PC-9 (cell line): ENCODE measurements at regions not wholly inside any gene's neighbourhood (a gene's known extent, or its start where the extent isn't known, plus 50 kb on each side); places are given as distances from the start of the nearest gene placed in this dataset.

Source experiments
- EZH2 ChIP-seq: fragments of 200-600 bp; sonication (generic); IDR thresholded peaks from 2 replicates; pipeline ENCODE4 v1.8.0; 2017; ENCODE audit warnings: antibody characterized with exemption, low read depth
- TF ChIP-seq, protein P1 (sequence below): fragments of 200-600 bp; sonication (generic); conservative IDR thresholded peaks from 2 replicates; pipeline ENCODE4 v1.6.1; 2017; ENCODE audit warnings: mixed run types, antibody characterized with exemption, mild to moderate bottlenecking, moderate library complexity

DNA sequence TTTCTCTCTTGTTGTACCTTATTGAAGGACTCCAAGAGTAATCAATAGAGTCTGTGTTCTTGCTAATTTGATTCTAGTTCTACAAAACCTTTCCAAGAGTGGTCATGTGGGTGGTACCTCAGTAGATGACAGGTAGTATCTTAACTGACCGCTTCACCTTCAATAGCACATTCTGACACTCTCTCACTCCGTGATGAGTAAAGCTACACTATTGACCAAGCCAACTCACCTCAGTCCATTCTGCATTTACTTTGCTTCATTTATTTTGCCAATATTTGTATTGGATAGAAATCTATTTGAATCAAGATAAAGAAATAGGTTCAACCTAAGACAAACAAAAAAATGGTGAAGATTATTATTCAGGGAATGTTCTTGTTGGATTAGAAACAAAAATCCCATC lies 1869.6 kb upstream of the CELF4 start:
- TF ChIP-seq, protein P1, sequence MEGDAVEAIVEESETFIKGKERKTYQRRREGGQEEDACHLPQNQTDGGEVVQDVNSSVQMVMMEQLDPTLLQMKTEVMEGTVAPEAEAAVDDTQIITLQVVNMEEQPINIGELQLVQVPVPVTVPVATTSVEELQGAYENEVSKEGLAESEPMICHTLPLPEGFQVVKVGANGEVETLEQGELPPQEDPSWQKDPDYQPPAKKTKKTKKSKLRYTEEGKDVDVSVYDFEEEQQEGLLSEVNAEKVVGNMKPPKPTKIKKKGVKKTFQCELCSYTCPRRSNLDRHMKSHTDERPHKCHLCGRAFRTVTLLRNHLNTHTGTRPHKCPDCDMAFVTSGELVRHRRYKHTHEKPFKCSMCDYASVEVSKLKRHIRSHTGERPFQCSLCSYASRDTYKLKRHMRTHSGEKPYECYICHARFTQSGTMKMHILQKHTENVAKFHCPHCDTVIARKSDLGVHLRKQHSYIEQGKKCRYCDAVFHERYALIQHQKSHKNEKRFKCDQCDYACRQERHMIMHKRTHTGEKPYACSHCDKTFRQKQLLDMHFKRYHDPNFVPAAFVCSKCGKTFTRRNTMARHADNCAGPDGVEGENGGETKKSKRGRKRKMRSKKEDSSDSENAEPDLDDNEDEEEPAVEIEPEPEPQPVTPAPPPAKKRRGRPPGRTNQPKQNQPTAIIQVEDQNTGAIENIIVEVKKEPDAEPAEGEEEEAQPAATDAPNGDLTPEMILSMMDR, result no peak
- TF ChIP-seq EZH2, result no peak
